ENCODE measurements at regions not wholly inside any gene's neighbourhood (a gene's known extent, or its start where the extent isn't known, plus 50 kb on each side); places are given as distances from the start of the nearest gene placed in this dataset.

DNA sequence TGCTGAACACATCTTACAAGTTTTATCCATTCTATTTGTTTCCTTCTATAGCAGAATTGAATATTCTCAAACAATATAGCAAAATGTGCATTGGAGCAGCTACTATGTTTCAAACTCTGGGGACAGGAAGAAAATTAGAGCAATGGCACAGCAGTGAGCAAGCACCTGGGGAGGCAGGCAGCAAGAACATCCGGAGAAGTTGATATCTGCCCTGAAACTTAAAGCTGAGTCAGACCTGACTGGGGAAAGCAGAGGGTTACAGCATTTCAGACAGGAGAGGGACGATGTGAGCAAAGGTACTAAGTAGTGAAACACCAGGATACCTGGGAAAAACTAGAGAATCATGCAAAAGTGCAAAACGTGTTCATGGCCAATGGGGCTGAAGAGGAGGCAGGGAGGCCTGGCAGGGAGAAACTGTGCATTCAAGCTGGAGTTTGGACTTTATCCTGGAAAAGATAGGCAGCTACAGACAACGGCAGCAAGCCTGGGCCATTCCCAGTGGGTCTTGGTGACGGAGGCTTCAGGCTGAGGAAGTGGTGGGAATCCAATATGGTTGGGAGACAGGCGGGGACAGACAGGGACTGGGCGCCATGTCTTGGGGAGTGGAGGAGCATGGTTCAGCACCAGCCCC is 118.0 kb upstream of the CDKN3 start:
- Histone ChIP-seq H3K36me3 (ENCODE audit: control insufficient read depth in 2 of 4, insufficient read depth in 4 of 4, low read length in 3 of 4) (no peaks in the 10 kb centered on the region), H3K4me2 (ENCODE audit: insufficient read depth in 1 of 2, low read depth in 2 of 2, low read length in 2 of 2) (no peak overlapping the region), H3K4me1 (replicated peaks in 1 of 4; ENCODE audit: control insufficient read depth in 3 of 4, insufficient read depth in 4 of 4, low read length in 3 of 4) (no peaks in the 10 kb centered on the region), H2BK5ac (ENCODE audit: low read depth, low read length) (no peak overlapping the region), H2BK20ac (ENCODE audit: low read length) (no peak overlapping the region), H4K91ac (replicated peaks; ENCODE audit: insufficient read length, low read length) (no peak overlapping the region), H4K20me1 (replicated peaks in 1 of 2; ENCODE audit: control insufficient read depth in 1 of 2, insufficient read depth in 2 of 2, low read length in 2 of 2) (no peaks in the 10 kb centered on the region), H3K4ac (replicated peaks; ENCODE audit: insufficient read length, low read depth, low read length) (no peak overlapping the region), H3K27me3 (replicated peaks in 1 of 4; ENCODE audit: control insufficient read depth in 3 of 4, extremely low read depth in 1 of 4, insufficient read depth in 3 of 4, low read length in 3 of 4) (no peaks in the 10 kb centered on the region), H2BK15ac (ENCODE audit: low read length) (no peak overlapping the region), H3K56ac (replicated peaks; ENCODE audit: insufficient read length, low read depth, low read length) (no peak overlapping the region), H3K79me1 (ENCODE audit: low read depth, low read length) (no peaks in the 10 kb centered on the region), H2AK5ac (ENCODE audit: low read depth, low read length) (no peak overlapping the region), H3K27ac (ENCODE audit: low read depth, low read length) (no peak overlapping the region), H2AFZ (ENCODE audit: low read length) (no peak overlapping the region), H3K18ac (ENCODE audit: extremely low read depth, low read length) (no peak overlapping the region), H3K9ac (replicated peaks in 1 of 4; ENCODE audit: extremely low read depth in 1 of 4, low read depth in 3 of 4, low read length in 3 of 4) (no peak overlapping the region), H3K14ac (ENCODE audit: insufficient read length) (no peak overlapping the region), H3K4me3 (ENCODE audit: extremely low read depth in 1 of 4, insufficient read depth in 2 of 4, low read depth in 3 of 4, low read length in 4 of 4) (no peak overlapping the region), H3K23me2 (ENCODE audit: low read depth, low read length) (0 out of 2 replicates have a peak, but pooled peaks cover 4% of the 10 kb centered on the region), H3K23ac (ENCODE audit: insufficient read length) (no peak overlapping the region), H4K5ac (ENCODE audit: insufficient read length, low read depth, low read length) (no peak overlapping the region), H3K79me2 (ENCODE audit: control insufficient read depth in 1 of 2, insufficient read depth in 2 of 2, low read length in 2 of 2) (no peaks in the 10 kb centered on the region), H2BK12ac (ENCODE audit: low read depth, low read length) (no peak overlapping the region), H2BK120ac (replicated peaks; ENCODE audit: low read depth, low read length) (no peak overlapping the region), H3K9me3 (ENCODE audit: insufficient read depth in 2 of 2, low read depth in 1 of 2, low read length in 1 of 2) (no peaks in the 10 kb centered on the region), H4K8ac (ENCODE audit: extremely low read depth, insufficient read depth, low read length) (no peak overlapping the region)
- ChIA-PET CTCF (ENCODE audit: partially characterized antibody) (interaction anchor here (1.7 kb wide), 1 partner anchor 70 kb away, joined by 7 read pairs; no protein-coding TSS in a partner anchor), POLR2A (ENCODE audit: partially characterized antibody) (interaction anchor here (1.4 kb wide), 1 partner anchor 14 kb away, joined by 3 read pairs; no protein-coding TSS in a partner anchor)
- WGBS, 2 experiments (ENCODE audit: extremely low coverage in 1 of 2, insufficient coverage in 1 of 2, insufficient read length in 1 of 2, insufficient replicate concordance in 2 of 2, low coverage in 1 of 2, low lambda C conversion rate in 2 of 2, missing lambda C conversion rate in 1 of 2): 87% methylated on average over 7 of the region's 7 CpGs; no CpG with 5 or more reads in 1 of the 2 experiments
- FAIRE-seq (no peak), DNase-seq (ENCODE audit: low read depth in 1 of 2, low spot score in 2 of 2) (no peak)
- TF ChIP-seq EP300 (IDR thresholded peaks at IDR 0.05; ENCODE audit: borderline replicate concordance in 1 of 2, low read depth in 2 of 2, low read length in 2 of 2) (no peak), KDM1A (IDR thresholded peaks at IDR 0.05; ENCODE audit: borderline replicate concordance, low read length) (no peak), TBP (IDR thresholded peaks at IDR 0.05; ENCODE audit: low read depth, low read length) (no peak), POU5F1 (IDR thresholded peaks at IDR 0.05; ENCODE audit: low read depth, low read length) (no peak), CREB1 (IDR thresholded peaks at IDR 0.05) (no peak), EGR1 (IDR thresholded peaks at IDR 0.05; ENCODE audit: borderline replicate concordance, low read depth, low read length) (no peak), RXRA (IDR thresholded peaks at IDR 0.05; ENCODE audit: insufficient read depth, low read depth, low read length) (no peak), GABPA (IDR thresholded peaks at IDR 0.05; ENCODE audit: borderline replicate concordance, insufficient read depth, low read length) (no peak), CHD1 (IDR thresholded peaks at IDR 0.05; ENCODE audit: low read depth, low read length) (no peak), NRF1 (IDR thresholded peaks at IDR 0.05; ENCODE audit: low read depth, low read length) (no peak), GTF2F1 (IDR thresholded peaks at IDR 0.05; ENCODE audit: borderline replicate concordance, low read depth, low read length) (no peak), FOSL1 (IDR thresholded peaks at IDR 0.05; ENCODE audit: insufficient read depth, low read depth, low read length) (no peak)
